ENCODE measurements at regions not wholly inside any gene's neighbourhood (a gene's known extent, or its start where the extent isn't known, plus 50 kb on each side); places are given as distances from the start of the nearest gene placed in this dataset.

- TF ChIP-seq CREB1 (IDR thresholded peaks at IDR 0.05; ENCODE audit: low read depth) (no peak), CEBPB (IDR thresholded peaks at IDR 0.05) (no peak), REST (IDR thresholded peaks at IDR 0.05; ENCODE audit: low read depth) (no peak)
These were observed 214.5 kb downstream of the RPLP1 start for GRCh38 chr15:69666921-69667811.

All from Ishikawa (cell line).